OCI-LY1 (cell line): ENCODE measurements at regions not wholly inside any gene's neighbourhood (a gene's known extent, or its start where the extent isn't known, plus 50 kb on each side); places are given as distances from the start of the nearest gene placed in this dataset.

ENCODE experiments used
- CTCF ChIP-seq: fragments of 200-600 bp; sonication (generic), shearing (Covaris generic); IDR thresholded peaks from 2 replicates; pipeline ENCODE4 v1.5.1; 2017; ENCODE audit warnings: mild to moderate bottlenecking, antibody characterized with exemption, low read length, moderate library complexity, mixed read lengths
- EZH2 ChIP-seq: fragments of 200-600 bp; sonication (generic), shearing (Covaris generic); IDR thresholded peaks from 2 replicates; pipeline ENCODE4 v1.8.0; 2017; ENCODE audit warnings: borderline replicate concordance, mixed run types, mild to moderate bottlenecking, antibody characterized with exemption, low read length, moderate library complexity, mixed read lengths

- no peak for TF ChIP-seq CTCF
- TF ChIP-seq EZH2, result no peak
Observed at GRCh38 chr18:75654851-75655751, 227.6 kb upstream of the SMIM21 start.
